Liver (tissue), 8 donors: ENCODE measurements at regions not wholly inside any gene's neighbourhood (a gene's known extent, or its start where the extent isn't known, plus 50 kb on each side); places are given as distances from the start of the nearest gene placed in this dataset.

Experiments used
- DNase-seq: peaks from one replicate; pipeline ENCODE4 v3.0.0-alpha.2; 2017; ENCODE audit warnings: low spot score
- H3K27ac ChIP-seq, 2 donors: one replicate each; pipeline ENCODE4 v1.7.0; 2013; ENCODE audit warnings: inconsistent platforms in 2 of 2, low read length in 2 of 2, control low read depth in 1 of 2, low read depth in 1 of 2, mild to moderate bottlenecking in 1 of 2
- H3K27me3 ChIP-seq, 4 donors: one replicate each; pipeline versions ENCODE4 v1.6.1 to v1.7.0; 2013; ENCODE audit warnings: low read length in 3 of 4, inconsistent platforms in 1 of 4, mild to moderate bottlenecking in 1 of 4, moderate library complexity in 1 of 4; ENCODE audit not compliant: control insufficient read depth in 4 of 4, insufficient read depth in 4 of 4
- H3K36me3 ChIP-seq, 4 donors: one replicate each; pipeline versions ENCODE4 v1.6.1 to v1.7.0; 2013; ENCODE audit warnings: low read length in 3 of 4, mild to moderate bottlenecking in 3 of 4, low read depth in 1 of 4, moderate library complexity in 1 of 4; ENCODE audit not compliant: control insufficient read depth in 4 of 4, insufficient read depth in 3 of 4
- H3K4me1 ChIP-seq, 4 donors: one replicate each; pipeline versions ENCODE4 v1.6.1 to v1.7.0; 2013; ENCODE audit warnings: low read length in 3 of 4, mild to moderate bottlenecking in 3 of 4, moderate library complexity in 1 of 4; ENCODE audit not compliant: control insufficient read depth in 4 of 4, insufficient read depth in 4 of 4
- H3K4me3 ChIP-seq, 3 donors: one replicate each; pipeline versions ENCODE4 v1.6.1 to v1.7.0; 2013; ENCODE audit warnings: low read length in 3 of 3, control low read depth in 1 of 3, low read depth in 1 of 3, mild to moderate bottlenecking in 1 of 3
- H3K9ac ChIP-seq, 2 donors: one replicate each; pipeline ENCODE4 v1.7.0; 2013; ENCODE audit warnings: low read length in 2 of 2, mild to moderate bottlenecking in 2 of 2, moderate library complexity in 2 of 2, control low read depth in 1 of 2, low read depth in 1 of 2
- H3K9me3 ChIP-seq, 4 donors: one replicate each; pipeline versions ENCODE4 v1.6.1 to v1.7.0; 2013; ENCODE audit warnings: low read length in 3 of 4; ENCODE audit not compliant: control insufficient read depth in 4 of 4
- EGR1 ChIP-seq, 2 donors: IDR thresholded peaks; 2 replicates each; pipeline ENCODE4 v1.6.1; 2016 to 2018; ENCODE audit warnings: antibody characterized with exemption in 2 of 2, low read depth in 2 of 2
- FOXA1 ChIP-seq: IDR thresholded peaks from 2 replicates; pipeline ENCODE4 v1.6.1; 2016; ENCODE audit warnings: antibody characterized with exemption
- FOXA2 ChIP-seq: IDR thresholded peaks from 2 replicates; pipeline ENCODE4 v1.6.1; 2016; ENCODE audit warnings: antibody characterized with exemption
- GABPA ChIP-seq, 2 donors: IDR thresholded peaks in 1 of 2; conservative IDR thresholded peaks in 1 of 2; 2 replicates each; pipeline ENCODE4 v1.6.1; 2016; ENCODE audit warnings: antibody characterized with exemption in 2 of 2, mild to moderate bottlenecking in 1 of 2, moderate library complexity in 1 of 2
- HNF4A ChIP-seq, 2 donors: conservative IDR thresholded peaks; 2 replicates each; pipeline ENCODE4 v1.6.1; 2016; ENCODE audit warnings: antibody characterized with exemption in 2 of 2, mild to moderate bottlenecking in 2 of 2
- HNF4G ChIP-seq: IDR thresholded peaks from 2 replicates; pipeline ENCODE4 v1.6.1; 2016; ENCODE audit warnings: antibody characterized with exemption
- JUND ChIP-seq, 2 donors: IDR thresholded peaks; 2 replicates each; pipeline ENCODE4 v1.6.1; 2016; ENCODE audit warnings: antibody characterized with exemption in 2 of 2
- NR2F2 ChIP-seq: IDR thresholded peaks from 2 replicates; pipeline ENCODE4 v1.6.1; 2016; ENCODE audit warnings: antibody characterized with exemption
- RAD21 ChIP-seq, 2 donors: IDR thresholded peaks; 2 replicates each; pipeline ENCODE4 v1.6.1; 2016; ENCODE audit warnings: antibody characterized with exemption in 2 of 2, mild to moderate bottlenecking in 2 of 2
- RXRA ChIP-seq, 2 donors: IDR thresholded peaks; 2 replicates each; pipeline ENCODE4 v1.6.1; 2017 to 2018; ENCODE audit warnings: antibody characterized with exemption in 2 of 2, mild to moderate bottlenecking in 1 of 2
- SP1 ChIP-seq: IDR thresholded peaks from 2 replicates; pipeline ENCODE4 v1.6.1; 2018; ENCODE audit warnings: antibody characterized with exemption, mild to moderate bottlenecking
- TAF1 ChIP-seq: conservative IDR thresholded peaks from 2 replicates; pipeline ENCODE4 v1.6.1; 2016; ENCODE audit warnings: antibody characterized with exemption, mild to moderate bottlenecking
- YY1 ChIP-seq: IDR thresholded peaks from 2 replicates; pipeline ENCODE4 v1.6.1; 2016; ENCODE audit warnings: antibody characterized with exemption, mild to moderate bottlenecking
- WGBS: extraction: QIAGEN DNeasy Blood & Tissue Kit; methylation state at CpG from one replicate; pipeline ENCODE4 v1.1.7; 2013; 5-methylcytosine and 5-hydroxymethylcytosine counted together
- TF ChIP-seq, protein P1 (sequence below): fragments of 150-350 bp; IDR thresholded peaks from 2 replicates; pipeline ENCODE4 v1.5.1; 2017; ENCODE audit warnings: improper control_type of control experiment, low read depth, low read length; ENCODE audit not compliant: missing input control
- TF ChIP-seq, protein P2 (sequence below): IDR thresholded peaks from 2 replicates; pipeline ENCODE4 v1.6.1; 2016; ENCODE audit warnings: antibody characterized with exemption
- TF ChIP-seq, protein P3 (sequence below): IDR thresholded peaks from 2 replicates; pipeline ENCODE4 v1.6.1; 2016; ENCODE audit warnings: antibody characterized with exemption
- TF ChIP-seq, protein P4 (sequence below): IDR thresholded peaks from 2 replicates; pipeline ENCODE4 v1.6.1; 2016; ENCODE audit warnings: antibody characterized with exemption, mild to moderate bottlenecking
- TF ChIP-seq, protein P5 (sequence below): IDR thresholded peaks from 2 replicates; pipeline ENCODE4 v1.6.1; 2016; ENCODE audit warnings: antibody characterized with exemption
- donor health status: healthy.
- donor health status: healthy.
- donor health status: healthy.
- donor health status: healthy.
- donor health status: healthy.

DNA sequence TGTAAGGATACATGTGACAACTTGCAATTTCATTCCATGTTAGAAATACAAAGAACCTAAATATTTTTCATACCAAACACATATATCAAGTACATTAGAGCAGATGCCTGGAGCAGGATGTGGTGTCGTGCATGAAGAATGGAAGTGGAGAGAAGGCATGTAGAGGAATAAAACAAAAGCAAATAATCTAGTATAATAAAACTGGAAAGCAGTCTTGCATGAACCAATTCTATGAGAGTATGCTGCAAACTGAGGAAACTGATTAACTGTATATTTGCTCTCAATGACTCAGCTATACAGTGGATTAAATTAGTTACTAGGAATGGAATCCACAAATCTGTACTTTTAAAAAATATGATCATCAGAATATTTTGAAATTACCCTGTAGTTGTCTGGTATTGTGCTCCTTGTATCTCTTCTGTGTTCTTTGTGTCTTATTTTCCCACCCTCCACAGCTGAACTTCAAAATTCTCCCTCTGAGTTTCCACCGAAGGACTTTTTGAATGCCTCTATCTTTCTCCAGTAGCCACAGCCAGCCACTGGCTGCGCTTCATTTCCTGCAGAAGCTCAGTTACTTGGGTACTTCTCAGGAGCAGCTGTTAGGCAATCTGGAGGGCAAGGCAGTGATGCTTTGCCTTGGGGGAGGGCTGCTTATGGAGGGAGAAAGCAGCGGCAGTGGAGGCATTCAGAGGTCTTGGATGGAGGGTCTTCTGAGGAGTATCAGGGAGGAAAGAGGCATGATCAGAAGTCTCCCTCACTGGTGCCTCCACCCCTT, 608.0 kb downstream of the BRINP1 start:
- peaks cover 0 to 2% (median 0%) of the 10 kb centered on the region in 4 donors for H3K27me3 ChIP-seq
- no peak for DNase-seq
- no peak overlapping the region for H3K4me3 ChIP-seq
- 83% methylated on average over 4 of the region's 4 CpGs for WGBS
- peaks cover 0 to 4% (median 2%) of the 10 kb centered on the region in 4 donors for H3K9me3 ChIP-seq
- no peaks in the 10 kb centered on the region for H3K4me1 ChIP-seq
- no peak overlapping the region for H3K27ac ChIP-seq
- H3K9ac ChIP-seq = no peak overlapping the region
- TF ChIP-seq SP1 (no peak), RXRA (IDR thresholded peaks at IDR 0.05) (no peak), FOXA1 (no peak), EGR1 (IDR thresholded peaks at IDR 0.05; ENCODE audit: low read depth in 2 of 2) (no peak), GABPA (IDR thresholded peaks at IDR 0.05 in 1 of 2, conservative IDR thresholded peaks at IDR 0.05 in 1 of 2) (no peak), HNF4A (conservative IDR thresholded peaks at IDR 0.05) (no peak), TAF1 (no peak), NR2F2 (no peak), HNF4G (no peak), FOXA2 (no peak), YY1 (no peak), RAD21 (IDR thresholded peaks at IDR 0.05) (no peak), JUND (IDR thresholded peaks at IDR 0.05) (no peak)
- TF ChIP-seq, protein P1, sequence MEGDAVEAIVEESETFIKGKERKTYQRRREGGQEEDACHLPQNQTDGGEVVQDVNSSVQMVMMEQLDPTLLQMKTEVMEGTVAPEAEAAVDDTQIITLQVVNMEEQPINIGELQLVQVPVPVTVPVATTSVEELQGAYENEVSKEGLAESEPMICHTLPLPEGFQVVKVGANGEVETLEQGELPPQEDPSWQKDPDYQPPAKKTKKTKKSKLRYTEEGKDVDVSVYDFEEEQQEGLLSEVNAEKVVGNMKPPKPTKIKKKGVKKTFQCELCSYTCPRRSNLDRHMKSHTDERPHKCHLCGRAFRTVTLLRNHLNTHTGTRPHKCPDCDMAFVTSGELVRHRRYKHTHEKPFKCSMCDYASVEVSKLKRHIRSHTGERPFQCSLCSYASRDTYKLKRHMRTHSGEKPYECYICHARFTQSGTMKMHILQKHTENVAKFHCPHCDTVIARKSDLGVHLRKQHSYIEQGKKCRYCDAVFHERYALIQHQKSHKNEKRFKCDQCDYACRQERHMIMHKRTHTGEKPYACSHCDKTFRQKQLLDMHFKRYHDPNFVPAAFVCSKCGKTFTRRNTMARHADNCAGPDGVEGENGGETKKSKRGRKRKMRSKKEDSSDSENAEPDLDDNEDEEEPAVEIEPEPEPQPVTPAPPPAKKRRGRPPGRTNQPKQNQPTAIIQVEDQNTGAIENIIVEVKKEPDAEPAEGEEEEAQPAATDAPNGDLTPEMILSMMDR = no peak
- TF ChIP-seq, protein P2, sequence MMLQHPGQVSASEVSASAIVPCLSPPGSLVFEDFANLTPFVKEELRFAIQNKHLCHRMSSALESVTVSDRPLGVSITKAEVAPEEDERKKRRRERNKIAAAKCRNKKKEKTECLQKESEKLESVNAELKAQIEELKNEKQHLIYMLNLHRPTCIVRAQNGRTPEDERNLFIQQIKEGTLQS = no peak
- TF ChIP-seq, protein P3, sequence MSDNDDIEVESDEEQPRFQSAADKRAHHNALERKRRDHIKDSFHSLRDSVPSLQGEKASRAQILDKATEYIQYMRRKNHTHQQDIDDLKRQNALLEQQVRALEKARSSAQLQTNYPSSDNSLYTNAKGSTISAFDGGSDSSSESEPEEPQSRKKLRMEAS = no peak
- TF ChIP-seq, protein P4, sequence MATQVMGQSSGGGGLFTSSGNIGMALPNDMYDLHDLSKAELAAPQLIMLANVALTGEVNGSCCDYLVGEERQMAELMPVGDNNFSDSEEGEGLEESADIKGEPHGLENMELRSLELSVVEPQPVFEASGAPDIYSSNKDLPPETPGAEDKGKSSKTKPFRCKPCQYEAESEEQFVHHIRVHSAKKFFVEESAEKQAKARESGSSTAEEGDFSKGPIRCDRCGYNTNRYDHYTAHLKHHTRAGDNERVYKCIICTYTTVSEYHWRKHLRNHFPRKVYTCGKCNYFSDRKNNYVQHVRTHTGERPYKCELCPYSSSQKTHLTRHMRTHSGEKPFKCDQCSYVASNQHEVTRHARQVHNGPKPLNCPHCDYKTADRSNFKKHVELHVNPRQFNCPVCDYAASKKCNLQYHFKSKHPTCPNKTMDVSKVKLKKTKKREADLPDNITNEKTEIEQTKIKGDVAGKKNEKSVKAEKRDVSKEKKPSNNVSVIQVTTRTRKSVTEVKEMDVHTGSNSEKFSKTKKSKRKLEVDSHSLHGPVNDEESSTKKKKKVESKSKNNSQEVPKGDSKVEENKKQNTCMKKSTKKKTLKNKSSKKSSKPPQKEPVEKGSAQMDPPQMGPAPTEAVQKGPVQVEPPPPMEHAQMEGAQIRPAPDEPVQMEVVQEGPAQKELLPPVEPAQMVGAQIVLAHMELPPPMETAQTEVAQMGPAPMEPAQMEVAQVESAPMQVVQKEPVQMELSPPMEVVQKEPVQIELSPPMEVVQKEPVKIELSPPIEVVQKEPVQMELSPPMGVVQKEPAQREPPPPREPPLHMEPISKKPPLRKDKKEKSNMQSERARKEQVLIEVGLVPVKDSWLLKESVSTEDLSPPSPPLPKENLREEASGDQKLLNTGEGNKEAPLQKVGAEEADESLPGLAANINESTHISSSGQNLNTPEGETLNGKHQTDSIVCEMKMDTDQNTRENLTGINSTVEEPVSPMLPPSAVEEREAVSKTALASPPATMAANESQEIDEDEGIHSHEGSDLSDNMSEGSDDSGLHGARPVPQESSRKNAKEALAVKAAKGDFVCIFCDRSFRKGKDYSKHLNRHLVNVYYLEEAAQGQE = no peak
- TF ChIP-seq, protein P5, sequence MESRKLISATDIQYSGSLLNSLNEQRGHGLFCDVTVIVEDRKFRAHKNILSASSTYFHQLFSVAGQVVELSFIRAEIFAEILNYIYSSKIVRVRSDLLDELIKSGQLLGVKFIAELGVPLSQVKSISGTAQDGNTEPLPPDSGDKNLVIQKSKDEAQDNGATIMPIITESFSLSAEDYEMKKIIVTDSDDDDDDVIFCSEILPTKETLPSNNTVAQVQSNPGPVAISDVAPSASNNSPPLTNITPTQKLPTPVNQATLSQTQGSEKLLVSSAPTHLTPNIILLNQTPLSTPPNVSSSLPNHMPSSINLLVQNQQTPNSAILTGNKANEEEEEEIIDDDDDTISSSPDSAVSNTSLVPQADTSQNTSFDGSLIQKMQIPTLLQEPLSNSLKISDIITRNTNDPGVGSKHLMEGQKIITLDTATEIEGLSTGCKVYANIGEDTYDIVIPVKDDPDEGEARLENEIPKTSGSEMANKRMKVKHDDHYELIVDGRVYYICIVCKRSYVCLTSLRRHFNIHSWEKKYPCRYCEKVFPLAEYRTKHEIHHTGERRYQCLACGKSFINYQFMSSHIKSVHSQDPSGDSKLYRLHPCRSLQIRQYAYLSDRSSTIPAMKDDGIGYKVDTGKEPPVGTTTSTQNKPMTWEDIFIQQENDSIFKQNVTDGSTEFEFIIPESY = no peak
- no peaks in the 10 kb centered on the region for H3K36me3 ChIP-seq
